OCI-LY7 (cell line): ENCODE measurements at regions not wholly inside any gene's neighbourhood (a gene's known extent, or its start where the extent isn't known, plus 50 kb on each side); places are given as distances from the start of the nearest gene placed in this dataset.
"Not testable (repeated sequence)": the region's sequence is repeated elsewhere in the genome, so short reads cannot be mapped to it uniquely, and the experiment has no call there.

ENCODE experiments used
- BruUV-seq: library from RNA; stranded (reverse); fragments of 400-500 nt; replicated peaks from 2 replicates; lab custom pipeline; 2021; lab: Mats Ljungman, UMichigan
- CTCF ChIA-PET: fragments of 300-600 bp; sonication (Branson Sonifier 250); formaldehyde crosslinking; loops from one replicate; lab custom pipeline; 2022; ENCODE audit warnings: antibody characterized with exemption; ENCODE audit not compliant: unreplicated experiment; lab: Charles Lee
- POLR2A ChIA-PET: fragments of 300-600 bp; sonication (Branson Sonifier 250); formaldehyde crosslinking; loops from one replicate; lab custom pipeline; 2022; ENCODE audit warnings: antibody characterized with exemption; lab: Charles Lee
- DNase-seq: peaks from one replicate; pipeline ENCODE4 v3.0.0-alpha.2; 2015; ENCODE audit warnings: low spot score
- H2AFZ ChIP-seq: fragments of 200-600 bp; sonication (generic), shearing (Covaris generic); 2 replicates; pipeline ENCODE4 v1.6.1; 2014; ENCODE audit warnings: mild to moderate bottlenecking, antibody characterized with exemption, low read length, moderate library complexity
- H3K27ac ChIP-seq: fragments of 200-600 bp; sonication (generic); 2 replicates; pipeline ENCODE4 v1.5.1; 2014; ENCODE audit warnings: mixed run types, low read depth, mild to moderate bottlenecking, moderate library complexity, low read length, inconsistent platforms; ENCODE audit not compliant: poor library complexity, severe bottlenecking
- H3K36me3 ChIP-seq: fragments of 200-600 bp; sonication (generic); 2 replicates; pipeline ENCODE4 v1.6.1; 2014; ENCODE audit warnings: mild to moderate bottlenecking, antibody characterized with exemption, low read length, moderate library complexity, mixed read lengths; ENCODE audit not compliant: insufficient read depth
- H3K4me1 ChIP-seq: fragments of 200-600 bp; sonication (generic); 2 replicates; pipeline ENCODE4 v1.5.1; 2014; ENCODE audit warnings: mild to moderate bottlenecking, low read length; ENCODE audit not compliant: insufficient read depth, poor library complexity, severe bottlenecking
- H3K4me2 ChIP-seq: fragments of 200-600 bp; sonication (generic); 2 replicates; pipeline ENCODE4 v1.6.1; 2014; ENCODE audit warnings: mild to moderate bottlenecking, low read length
- H3K4me3 ChIP-seq: fragments of 200-600 bp; sonication (generic); 2 replicates; pipeline ENCODE4 v1.5.1; 2014; ENCODE audit warnings: mild to moderate bottlenecking, low read depth, low read length; ENCODE audit not compliant: poor library complexity, severe bottlenecking
- H3K79me2 ChIP-seq: fragments of 200-600 bp; sonication (generic); 2 replicates; pipeline ENCODE4 v1.6.1; 2016; ENCODE audit warnings: low read depth, mild to moderate bottlenecking, low read length, moderate library complexity, mixed read lengths; ENCODE audit not compliant: insufficient read depth
- H3K9me2 ChIP-seq: fragments of 200-600 bp; sonication (generic); 2 replicates; pipeline ENCODE4 v1.6.1; 2016; ENCODE audit warnings: mild to moderate bottlenecking, low read length, mixed read lengths; ENCODE audit not compliant: insufficient read depth
- H3K9me3 ChIP-seq: fragments of 200-600 bp; sonication (generic); 2 replicates; pipeline ENCODE4 v1.6.1; 2014; ENCODE audit warnings: mild to moderate bottlenecking, mixed run types, low read length, mixed read lengths
- H4K20me1 ChIP-seq: fragments of 200-600 bp; sonication (generic); 2 replicates; pipeline ENCODE4 v1.6.1; 2014; ENCODE audit warnings: mild to moderate bottlenecking, antibody characterized with exemption, low read length, moderate library complexity, mixed read lengths; ENCODE audit not compliant: insufficient read depth
- CTCF ChIP-seq: fragments of 200-600 bp; sonication (generic); conservative IDR thresholded peaks from 2 replicates; pipeline ENCODE4 v1.5.1; 2014; ENCODE audit warnings: mild to moderate bottlenecking, antibody characterized with exemption, low read length, moderate library complexity, mixed read lengths
- EZH2phosphoT487 ChIP-seq: fragments of 200-600 bp; sonication (generic); IDR thresholded peaks from 2 replicates; pipeline ENCODE4 v1.6.1; 2018; ENCODE audit warnings: low read depth, borderline replicate concordance, mild to moderate bottlenecking, mixed run types, antibody characterized with exemption, low read length, moderate library complexity, mixed read lengths
- intact Hi-C: fragments of 100-400 bp; cut with micrococcal nuclease; formaldehyde crosslinking; loops from one replicate; pipeline ENCODE4 v1.10.0; 2022; ENCODE audit not compliant: unreplicated experiment

GRCh38 chr4:27075603-27076002, 215.0 kb downstream of the STIM2 start:
- H3K9me3 ChIP-seq, POLR2A ChIA-PET, H3K27ac ChIP-seq, H3K36me3 ChIP-seq, H3K4me1 ChIP-seq, H3K4me3 ChIP-seq, BruUV-seq, DNase-seq, H2AFZ ChIP-seq, intact Hi-C loops, H4K20me1 ChIP-seq, H3K4me2 ChIP-seq, CTCF ChIA-PET, H3K79me2 ChIP-seq, H3K9me2 ChIP-seq: not testable (repeated sequence)

- no peaks in the 10 kb centered on the region for H4K20me1 ChIP-seq
- no peak for DNase-seq
- no peaks in the 10 kb centered on the region for H3K36me3 ChIP-seq
- POLR2A ChIA-PET = no interaction called here
- H3K27ac ChIP-seq = no peak overlapping the region
- CTCF ChIA-PET = no interaction called here
- no peaks in the 10 kb centered on the region for H3K4me1 ChIP-seq
- intact Hi-C loops = no loop called here
- TF ChIP-seq EZH2phosphoT487 = no peak
- no peak for TF ChIP-seq CTCF
- no peak overlapping the region for H3K4me3 ChIP-seq
- no peaks in the 10 kb centered on the region for H3K9me2 ChIP-seq
- no peaks in the 10 kb centered on the region for H3K9me3 ChIP-seq
- no peaks in the 10 kb centered on the region for H3K79me2 ChIP-seq
- no peak overlapping the region for H2AFZ ChIP-seq
- BruUV-seq = no TSS peak
- no peak overlapping the region for H3K4me2 ChIP-seq
Measured at GRCh38 chr4:27078934-27079455, 218.4 kb downstream of the STIM2 start.

GRCh38 chr4:27081675-27082586, 221.3 kb downstream of the STIM2 start:
- ChIA-PET POLR2A (interaction anchor here (0.7 to 1.2 kb wide), 2 partner anchors 21 to 294 kb away, joined by 3 to 5 read pairs; no protein-coding TSS in a partner anchor), CTCF (interaction anchor here (0.6 kb wide), 1 partner anchor 1516 kb away, joined by 4 read pairs; no protein-coding TSS in a partner anchor)
- DNase-seq = no peak
- Histone ChIP-seq H3K4me3 (no peak overlapping the region), H3K36me3 (no peaks in the 10 kb centered on the region), H3K27ac (no peak overlapping the region), H2AFZ (no peak overlapping the region), H3K9me3 (no peaks in the 10 kb centered on the region), H3K4me1 (no peaks in the 10 kb centered on the region), H3K79me2 (no peaks in the 10 kb centered on the region), H3K4me2 (no peak overlapping the region), H3K9me2 (no peaks in the 10 kb centered on the region), H4K20me1 (no peaks in the 10 kb centered on the region)
- TF ChIP-seq CTCF (no peak), EZH2phosphoT487 (no peak)
- BruUV-seq = no TSS peak
- intact Hi-C loops = no loop called here
